Neural crest cell (in vitro differentiated cells): ENCODE measurements at regions not wholly inside any gene's neighbourhood (a gene's known extent, or its start where the extent isn't known, plus 50 kb on each side); places are given as distances from the start of the nearest gene placed in this dataset.

ENCODE experiments used
- DNase-seq: peaks from one replicate; pipeline ENCODE4 v3.0.0; 2021; ENCODE audit warnings: low read depth, mixed read lengths, low spot score
- H3K27ac Mint-ChIP-seq: one replicate; pipeline ENCODE4 v1.8.0; 2021; ENCODE audit warnings: mild to moderate bottlenecking, mixed read lengths; ENCODE audit not compliant: unreplicated experiment
- H3K27me3 Mint-ChIP-seq: 2 replicates; pipeline ENCODE4 v1.8.0; 2021; ENCODE audit warnings: low read depth, mild to moderate bottlenecking, mixed read lengths
- H3K36me3 Mint-ChIP-seq: 2 replicates; pipeline ENCODE4 v1.8.0; 2021; ENCODE audit warnings: low read depth, mild to moderate bottlenecking, mixed read lengths
- H3K4me1 Mint-ChIP-seq: 2 replicates; pipeline ENCODE4 v1.8.0; 2021; ENCODE audit warnings: mixed read lengths
- H3K4me3 Mint-ChIP-seq: one replicate; pipeline ENCODE4 v1.8.0; 2021; ENCODE audit warnings: mild to moderate bottlenecking, mixed read lengths
- H3K9me3 Mint-ChIP-seq: 2 replicates; pipeline ENCODE4 v1.8.0; 2021; ENCODE audit warnings: mixed read lengths
- TF ChIP-seq, protein P1 (sequence below): fragments of 200-600 bp; sonication (generic); conservative IDR thresholded peaks from 2 replicates; pipeline ENCODE4 v1.5.0; 2021; ENCODE audit warnings: antibody characterized with exemption, mild to moderate bottlenecking

DNA sequence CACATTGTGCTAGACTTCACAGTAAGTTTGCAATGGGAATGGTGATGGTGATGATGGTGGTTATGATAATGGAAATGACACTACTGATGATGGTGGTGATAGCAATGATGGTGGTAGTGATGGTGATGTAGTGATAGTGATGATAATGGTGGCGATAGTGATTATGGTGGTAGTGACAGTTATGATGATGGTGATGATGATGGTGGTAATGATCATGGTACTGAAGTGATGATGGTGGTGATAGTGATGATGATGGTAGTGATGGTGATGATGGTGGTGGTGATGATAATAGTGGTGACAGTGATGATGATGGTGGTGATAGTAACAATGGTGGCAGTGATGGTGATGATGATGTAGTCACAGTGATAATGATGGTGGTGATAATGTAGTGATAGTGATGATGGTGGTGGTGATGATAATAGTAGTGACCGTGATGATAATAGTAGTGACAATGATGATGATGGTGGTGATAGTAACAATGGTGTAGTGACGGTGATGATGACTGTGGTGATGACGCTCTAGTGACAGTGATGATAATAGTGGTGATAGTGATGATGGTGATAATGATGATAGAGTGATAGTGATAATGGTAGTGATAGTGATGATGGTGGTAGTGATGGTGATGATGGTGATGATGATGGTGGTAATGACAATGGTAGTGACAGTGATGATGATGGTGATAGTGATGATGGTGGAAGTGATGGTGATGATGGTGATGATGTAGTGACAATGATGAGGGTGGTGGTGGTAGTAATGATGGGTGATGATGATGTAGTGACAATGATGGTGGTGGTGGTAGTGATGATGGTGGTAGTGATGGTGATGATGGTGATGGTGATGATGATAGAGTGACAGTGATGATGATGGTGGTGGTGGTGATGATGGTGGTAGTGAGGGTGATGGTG is 222.9 kb upstream of the PWP1 start:
- DNase-seq = no peak
- Mint-ChIP-seq H3K9me3 (no peaks in the 10 kb centered on the region), H3K36me3 (no peaks in the 10 kb centered on the region), H3K4me1 (peaks cover 4% of the 10 kb centered on the region), H3K27ac (no peak overlapping the region), H3K27me3 (peaks cover 2% of the 10 kb centered on the region), H3K4me3 (no peak overlapping the region)
- TF ChIP-seq, protein P1, sequence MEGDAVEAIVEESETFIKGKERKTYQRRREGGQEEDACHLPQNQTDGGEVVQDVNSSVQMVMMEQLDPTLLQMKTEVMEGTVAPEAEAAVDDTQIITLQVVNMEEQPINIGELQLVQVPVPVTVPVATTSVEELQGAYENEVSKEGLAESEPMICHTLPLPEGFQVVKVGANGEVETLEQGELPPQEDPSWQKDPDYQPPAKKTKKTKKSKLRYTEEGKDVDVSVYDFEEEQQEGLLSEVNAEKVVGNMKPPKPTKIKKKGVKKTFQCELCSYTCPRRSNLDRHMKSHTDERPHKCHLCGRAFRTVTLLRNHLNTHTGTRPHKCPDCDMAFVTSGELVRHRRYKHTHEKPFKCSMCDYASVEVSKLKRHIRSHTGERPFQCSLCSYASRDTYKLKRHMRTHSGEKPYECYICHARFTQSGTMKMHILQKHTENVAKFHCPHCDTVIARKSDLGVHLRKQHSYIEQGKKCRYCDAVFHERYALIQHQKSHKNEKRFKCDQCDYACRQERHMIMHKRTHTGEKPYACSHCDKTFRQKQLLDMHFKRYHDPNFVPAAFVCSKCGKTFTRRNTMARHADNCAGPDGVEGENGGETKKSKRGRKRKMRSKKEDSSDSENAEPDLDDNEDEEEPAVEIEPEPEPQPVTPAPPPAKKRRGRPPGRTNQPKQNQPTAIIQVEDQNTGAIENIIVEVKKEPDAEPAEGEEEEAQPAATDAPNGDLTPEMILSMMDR = no peak

DNA sequence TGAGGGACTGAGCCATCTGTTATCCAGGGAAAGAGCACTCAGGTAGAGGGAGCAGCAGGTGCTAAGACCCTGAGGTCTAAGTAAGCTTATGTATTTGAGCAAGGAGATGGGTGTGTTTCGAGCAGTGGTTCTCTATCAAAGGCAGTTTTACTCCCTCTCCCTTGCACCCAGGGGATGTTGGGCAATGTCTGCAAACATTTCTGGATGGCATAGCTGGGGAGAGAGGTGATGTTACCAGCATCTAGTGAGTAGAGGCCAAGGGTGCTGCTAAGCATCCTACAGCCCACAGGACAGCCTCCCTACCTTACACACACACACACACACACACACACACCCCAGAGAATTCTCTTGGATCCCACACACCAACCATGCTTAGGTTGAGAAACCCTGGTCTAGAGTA is 221.0 kb upstream of the PWP1 start:
- no peak overlapping the region for H3K4me3 Mint-ChIP-seq
- TF ChIP-seq, protein P1 = no peak
- H3K9me3 Mint-ChIP-seq = no peaks in the 10 kb centered on the region
- DNase-seq = no peak
- H3K27me3 Mint-ChIP-seq = no peaks in the 10 kb centered on the region
- H3K27ac Mint-ChIP-seq = no peak overlapping the region
- H3K36me3 Mint-ChIP-seq = no peaks in the 10 kb centered on the region
- peaks cover 7% of the 10 kb centered on the region for H3K4me1 Mint-ChIP-seq

DNA sequence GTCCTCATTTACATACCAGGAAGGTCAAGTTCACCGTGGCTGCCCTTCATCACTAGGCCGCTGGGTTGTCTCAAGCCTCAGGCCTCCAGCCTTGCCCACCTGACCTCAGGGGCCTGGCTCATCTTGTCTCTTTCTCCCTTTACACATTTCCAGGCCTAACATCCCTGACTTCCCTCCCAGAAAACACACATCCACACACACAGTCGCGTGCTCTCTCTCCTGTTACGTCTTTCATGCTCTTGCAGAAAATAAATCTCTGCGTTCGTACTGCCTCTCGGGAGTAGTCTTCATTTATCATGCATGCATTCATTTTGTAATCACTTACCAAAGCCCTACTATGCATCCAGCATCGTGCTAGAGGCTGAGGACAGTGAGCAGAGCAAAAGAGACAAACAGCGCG is 220.0 kb upstream of the PWP1 start:
- Mint-ChIP-seq H3K36me3 (no peaks in the 10 kb centered on the region), H3K4me3 (no peak overlapping the region), H3K9me3 (no peaks in the 10 kb centered on the region), H3K27ac (no peak overlapping the region), H3K4me1 (peaks cover 7% of the 10 kb centered on the region), H3K27me3 (no peaks in the 10 kb centered on the region)
- TF ChIP-seq, protein P1 = no peak
- DNase-seq = no peak

DNA sequence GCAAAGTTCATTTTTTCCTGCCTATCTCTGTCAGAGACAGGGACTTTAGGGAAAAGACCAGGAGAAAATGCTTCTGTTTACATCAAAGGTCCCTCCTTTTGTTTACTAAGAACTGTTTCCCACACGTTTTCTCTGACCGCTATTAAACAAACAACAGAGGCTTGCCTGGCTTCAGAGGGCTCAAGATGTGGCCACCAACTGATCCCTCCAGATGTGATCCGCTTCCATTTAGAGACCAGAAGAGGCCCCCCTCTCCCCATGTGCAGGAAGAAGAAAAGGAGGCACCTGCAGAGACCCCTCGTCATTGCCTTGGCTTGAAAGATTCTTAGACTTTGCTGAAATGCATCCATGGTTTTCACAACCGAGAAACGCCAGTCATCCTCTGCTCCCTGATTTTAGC is 217.9 kb upstream of the PWP1 start:
- H3K27ac Mint-ChIP-seq = peak overlapping the region; percentile 53
- H3K36me3 Mint-ChIP-seq = no peaks in the 10 kb centered on the region
- no peaks in the 10 kb centered on the region for H3K27me3 Mint-ChIP-seq
- H3K9me3 Mint-ChIP-seq = no peaks in the 10 kb centered on the region
- TF ChIP-seq, protein P1 = no peak
- peaks cover 7% of the 10 kb centered on the region for H3K4me1 Mint-ChIP-seq
- no peak overlapping the region for H3K4me3 Mint-ChIP-seq
- DNase-seq = no peak

DNA sequence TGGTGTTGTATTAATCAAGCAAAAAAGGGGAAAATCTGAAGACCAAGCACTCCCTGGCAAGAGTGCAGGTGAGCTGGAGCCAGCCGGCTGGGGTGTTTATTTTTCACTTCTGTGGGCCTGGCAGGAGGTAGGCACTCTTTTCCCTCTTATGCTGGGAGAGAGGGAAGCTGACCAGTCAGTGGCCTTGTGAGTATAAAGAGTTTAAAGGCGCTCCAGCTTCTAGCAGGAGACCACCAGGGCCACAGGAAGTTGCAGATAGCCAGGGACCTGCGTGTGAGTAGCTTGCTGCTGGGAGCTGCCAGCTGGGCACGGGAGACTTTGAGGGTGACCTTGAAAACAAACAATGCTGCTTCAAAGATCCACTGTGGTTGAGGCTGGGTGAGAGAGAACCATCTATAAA is 217.4 kb upstream of the PWP1 start:
- Mint-ChIP-seq H3K4me1 (peaks cover 7% of the 10 kb centered on the region), H3K9me3 (no peaks in the 10 kb centered on the region), H3K27me3 (no peaks in the 10 kb centered on the region), H3K27ac (no peak overlapping the region), H3K36me3 (no peaks in the 10 kb centered on the region), H3K4me3 (no peak overlapping the region)
- TF ChIP-seq, protein P1 = no peak
- no peak for DNase-seq
